Fibroblast of pulmonary artery (primary cell): ENCODE measurements at regions not wholly inside any gene's neighbourhood (a gene's known extent, or its start where the extent isn't known, plus 50 kb on each side); places are given as distances from the start of the nearest gene placed in this dataset.

Source experiments
- DNase-seq: peaks from one replicate; pipeline ENCODE4 v3.0.0-alpha.2; 2010; ENCODE audit warnings: low read depth
- H3K4me3 ChIP-seq: replicated peaks from 2 replicates; pipeline ENCODE4 v1.5.1; 2011; ENCODE audit warnings: low read depth, mild to moderate bottlenecking, control low read depth, low read length, moderate library complexity
- TF ChIP-seq, protein P1 (sequence below): IDR thresholded peaks from 2 replicates; pipeline ENCODE4 v1.5.1; 2011; ENCODE audit warnings: mild to moderate bottlenecking, control low read depth, low read length, inconsistent platforms; ENCODE audit errors: missing control alignments

DNA sequence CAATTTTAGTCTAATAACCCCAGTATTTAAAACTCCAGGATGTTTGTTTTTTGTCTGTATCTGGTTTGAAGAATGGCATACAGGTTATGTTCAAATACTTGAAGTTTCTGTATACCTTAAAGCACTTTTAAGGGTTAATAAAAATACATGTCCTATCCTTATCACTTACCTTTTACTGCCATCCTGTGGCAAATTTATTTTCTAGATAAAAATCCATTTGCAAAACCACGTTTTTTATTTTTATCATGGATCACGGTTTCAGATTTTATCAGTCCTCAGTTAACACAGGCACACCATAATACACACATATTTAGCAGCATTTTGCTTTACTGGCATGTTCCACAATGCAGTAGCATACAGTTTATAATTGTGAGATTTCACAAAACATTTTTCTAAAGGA lies 113.3 kb upstream of the H2AZ1 start:
- H3K4me3 ChIP-seq: no peak overlapping the region
- DNase-seq: no peak
- TF ChIP-seq, protein P1, sequence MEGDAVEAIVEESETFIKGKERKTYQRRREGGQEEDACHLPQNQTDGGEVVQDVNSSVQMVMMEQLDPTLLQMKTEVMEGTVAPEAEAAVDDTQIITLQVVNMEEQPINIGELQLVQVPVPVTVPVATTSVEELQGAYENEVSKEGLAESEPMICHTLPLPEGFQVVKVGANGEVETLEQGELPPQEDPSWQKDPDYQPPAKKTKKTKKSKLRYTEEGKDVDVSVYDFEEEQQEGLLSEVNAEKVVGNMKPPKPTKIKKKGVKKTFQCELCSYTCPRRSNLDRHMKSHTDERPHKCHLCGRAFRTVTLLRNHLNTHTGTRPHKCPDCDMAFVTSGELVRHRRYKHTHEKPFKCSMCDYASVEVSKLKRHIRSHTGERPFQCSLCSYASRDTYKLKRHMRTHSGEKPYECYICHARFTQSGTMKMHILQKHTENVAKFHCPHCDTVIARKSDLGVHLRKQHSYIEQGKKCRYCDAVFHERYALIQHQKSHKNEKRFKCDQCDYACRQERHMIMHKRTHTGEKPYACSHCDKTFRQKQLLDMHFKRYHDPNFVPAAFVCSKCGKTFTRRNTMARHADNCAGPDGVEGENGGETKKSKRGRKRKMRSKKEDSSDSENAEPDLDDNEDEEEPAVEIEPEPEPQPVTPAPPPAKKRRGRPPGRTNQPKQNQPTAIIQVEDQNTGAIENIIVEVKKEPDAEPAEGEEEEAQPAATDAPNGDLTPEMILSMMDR: no peak

DNA sequence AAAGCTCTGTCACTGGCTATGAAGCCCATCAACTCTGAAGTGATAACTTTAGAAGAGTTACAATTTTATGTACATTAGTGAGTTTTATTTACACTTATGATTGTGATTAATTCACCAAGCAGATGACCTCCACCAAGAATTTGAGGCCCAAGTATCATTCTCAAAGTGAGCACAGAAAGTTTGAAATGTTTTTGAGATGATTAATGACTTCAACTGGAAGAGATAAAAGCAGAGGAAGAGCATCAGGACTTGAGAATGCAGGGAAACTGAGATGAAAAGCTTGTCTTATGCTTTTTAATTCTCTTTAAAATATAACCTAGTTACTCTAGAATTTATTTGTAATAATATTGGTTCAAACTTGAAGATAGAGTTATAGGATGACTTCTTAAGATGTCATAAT lies 112.8 kb upstream of the H2AZ1 start:
- no peak overlapping the region for H3K4me3 ChIP-seq
- TF ChIP-seq, protein P1: no peak
- DNase-seq: peak; percentile 7

DNA sequence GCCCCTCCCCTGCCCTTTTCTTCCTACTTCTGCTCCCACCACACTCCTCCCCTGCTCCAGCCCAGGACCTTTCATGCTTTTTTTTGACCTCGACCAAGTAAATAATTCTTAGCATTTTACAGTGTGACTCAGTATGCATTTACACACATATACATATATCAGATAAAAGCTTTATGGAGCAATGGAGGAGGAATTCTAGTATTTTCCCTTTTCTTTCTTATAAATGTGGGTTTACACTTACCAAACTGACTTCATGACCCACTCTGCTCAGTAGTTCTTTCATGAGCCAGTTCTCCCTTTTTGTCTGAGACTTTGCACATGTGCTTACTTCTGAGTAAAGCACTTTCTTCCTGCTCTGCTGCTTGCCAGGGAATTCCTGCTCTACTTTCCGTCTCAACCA lies 111.8 kb upstream of the H2AZ1 start:
- TF ChIP-seq, protein P1: no peak
- DNase-seq: peak; percentile 24
- no peak overlapping the region for H3K4me3 ChIP-seq

DNA sequence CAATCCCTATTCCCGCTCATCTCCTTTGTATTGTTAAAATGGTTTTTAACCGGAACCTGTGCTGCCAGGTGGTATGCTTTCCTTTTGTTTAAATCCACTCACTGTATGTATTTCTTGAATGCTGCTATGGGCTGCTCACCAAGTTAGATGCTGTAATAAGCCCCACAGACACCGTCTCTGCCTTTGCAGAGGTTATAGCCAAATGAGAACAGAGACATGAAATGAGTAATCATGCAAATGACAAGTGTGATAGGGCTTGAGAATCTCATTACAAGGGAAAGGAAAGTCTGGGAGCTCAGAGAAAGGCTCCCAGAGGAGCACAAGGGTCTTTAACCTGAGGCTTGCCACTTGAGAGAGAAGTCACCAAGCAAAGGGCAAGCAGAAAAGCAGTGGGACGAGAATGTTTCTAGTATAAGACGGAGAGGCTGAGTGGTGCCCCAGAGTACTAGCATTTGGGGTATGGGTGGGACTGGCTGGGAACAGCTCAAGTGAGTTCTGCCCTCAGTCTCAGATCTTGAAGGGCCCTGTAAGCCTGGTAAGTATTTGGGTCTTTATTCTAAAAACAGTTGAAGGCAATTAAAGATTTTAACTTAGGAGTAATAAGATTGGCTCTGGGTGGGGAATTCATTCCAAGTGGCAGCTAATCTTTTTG lies 110.8 kb upstream of the H2AZ1 start:
- TF ChIP-seq, protein P1: no peak
- DNase-seq: no peak
- H3K4me3 ChIP-seq: no peak overlapping the region

DNA sequence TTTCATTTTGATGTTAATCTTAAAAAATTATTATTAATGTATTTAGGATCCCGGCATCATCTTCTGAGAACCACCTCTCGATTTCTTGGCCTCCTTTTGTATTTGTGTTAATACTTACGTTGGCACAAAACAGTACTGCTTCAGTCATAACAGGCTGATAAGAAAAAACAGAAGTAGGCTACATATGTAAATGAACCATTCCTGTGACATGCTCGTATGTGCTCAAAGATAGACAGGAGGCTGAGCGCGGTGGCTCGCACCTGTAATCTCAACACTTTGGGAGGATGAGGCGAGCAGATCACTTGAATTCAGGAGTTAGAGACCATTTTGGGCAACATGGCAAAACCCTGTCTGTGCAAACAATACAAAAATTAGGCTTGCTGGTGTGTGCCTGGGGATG lies 109.4 kb upstream of the H2AZ1 start:
- no peak overlapping the region for H3K4me3 ChIP-seq
- TF ChIP-seq, protein P1: no peak
- no peak for DNase-seq

DNA sequence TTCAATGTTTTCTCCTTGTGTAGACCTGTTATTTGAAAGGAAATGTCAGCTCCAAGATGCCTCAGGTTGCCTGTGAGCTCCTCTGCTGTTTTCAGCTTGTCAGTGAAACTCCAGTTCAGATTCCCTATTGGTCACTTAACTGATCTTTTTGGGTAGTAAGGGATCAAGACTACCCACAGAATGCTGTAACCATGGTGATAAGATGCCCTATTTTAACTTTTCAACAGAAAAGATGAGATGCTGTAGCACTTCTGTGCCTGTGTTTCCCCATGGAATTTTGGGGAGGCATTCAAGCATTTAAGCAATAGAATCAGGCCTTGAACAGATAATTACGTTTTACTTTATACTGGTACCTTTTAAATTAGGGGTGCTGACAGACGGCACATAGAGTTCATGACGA lies 106.6 kb upstream of the H2AZ1 start:
- no peak for DNase-seq
- TF ChIP-seq, protein P1: no peak
- no peak overlapping the region for H3K4me3 ChIP-seq

DNA sequence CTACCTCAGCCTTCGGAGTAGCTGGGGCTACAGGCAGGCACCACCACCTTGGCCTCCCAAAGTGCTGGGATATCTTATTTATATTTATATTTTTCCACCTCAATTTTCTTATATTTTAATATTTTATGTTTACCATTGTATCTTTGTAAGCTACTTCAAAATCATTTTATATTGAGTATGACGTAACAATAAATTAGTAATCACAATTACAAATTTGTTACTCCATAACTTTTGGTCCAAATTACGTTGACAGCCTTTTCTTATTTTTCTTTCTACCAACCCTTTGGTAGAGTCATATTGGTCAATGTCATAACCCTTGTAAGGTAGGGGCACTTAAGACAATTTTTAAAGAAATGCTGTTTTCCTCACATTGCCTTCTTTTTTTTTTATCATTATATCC lies 104.0 kb upstream of the H2AZ1 start:
- no peak overlapping the region for H3K4me3 ChIP-seq
- no peak for DNase-seq
- TF ChIP-seq, protein P1: no peak
